ENCODE measurements at regions not wholly inside any gene's neighbourhood (a gene's known extent, or its start where the extent isn't known, plus 50 kb on each side); places are given as distances from the start of the nearest gene placed in this dataset.

DNA sequence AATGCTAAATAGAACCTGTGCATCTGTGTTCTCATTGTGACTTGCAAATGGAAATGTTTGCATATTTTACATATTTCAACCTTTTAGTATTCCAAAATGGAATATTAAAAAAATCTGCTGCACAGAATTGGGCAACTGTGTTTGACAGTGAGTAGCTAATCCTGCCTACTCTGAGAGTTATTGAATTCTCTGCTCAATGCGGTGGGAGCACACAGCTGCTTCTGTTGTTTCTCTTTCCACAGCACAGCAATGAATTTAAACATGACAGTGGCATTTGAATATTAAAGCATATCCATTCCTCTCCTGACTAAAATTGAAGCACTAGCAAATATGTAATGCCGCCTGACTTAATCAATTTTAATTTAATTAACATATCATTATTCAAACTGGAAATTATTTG lies 366.6 kb downstream of the GASK1B start:
- ATAC-seq (ENCODE audit: insufficient read depth, low FRiP score) (no peak), DNase-seq (no peak)
- H3K27me3 ChIP-seq (ENCODE audit: control insufficient read depth in 3 of 3, insufficient read depth in 3 of 3, low read length in 2 of 3): no peaks in the 10 kb centered on the region
- no peaks in the 10 kb centered on the region for H3K4me1 ChIP-seq (ENCODE audit: control insufficient read depth in 5 of 5, insufficient read depth in 5 of 5, low read length in 5 of 5)
- H3K36me3 ChIP-seq (ENCODE audit: control insufficient read depth in 4 of 4, insufficient read depth in 4 of 4, low read length in 4 of 4): no peaks in the 10 kb centered on the region
- WGBS, 2 donors: 85 to 88% methylated on average over 2 of the region's 2 CpGs
- H3K27ac ChIP-seq (ENCODE audit: low read depth in 1 of 2, low read length in 1 of 2): no peak overlapping the region
- H3K4me3 ChIP-seq: no peak overlapping the region
- TF ChIP-seq, protein P1, sequence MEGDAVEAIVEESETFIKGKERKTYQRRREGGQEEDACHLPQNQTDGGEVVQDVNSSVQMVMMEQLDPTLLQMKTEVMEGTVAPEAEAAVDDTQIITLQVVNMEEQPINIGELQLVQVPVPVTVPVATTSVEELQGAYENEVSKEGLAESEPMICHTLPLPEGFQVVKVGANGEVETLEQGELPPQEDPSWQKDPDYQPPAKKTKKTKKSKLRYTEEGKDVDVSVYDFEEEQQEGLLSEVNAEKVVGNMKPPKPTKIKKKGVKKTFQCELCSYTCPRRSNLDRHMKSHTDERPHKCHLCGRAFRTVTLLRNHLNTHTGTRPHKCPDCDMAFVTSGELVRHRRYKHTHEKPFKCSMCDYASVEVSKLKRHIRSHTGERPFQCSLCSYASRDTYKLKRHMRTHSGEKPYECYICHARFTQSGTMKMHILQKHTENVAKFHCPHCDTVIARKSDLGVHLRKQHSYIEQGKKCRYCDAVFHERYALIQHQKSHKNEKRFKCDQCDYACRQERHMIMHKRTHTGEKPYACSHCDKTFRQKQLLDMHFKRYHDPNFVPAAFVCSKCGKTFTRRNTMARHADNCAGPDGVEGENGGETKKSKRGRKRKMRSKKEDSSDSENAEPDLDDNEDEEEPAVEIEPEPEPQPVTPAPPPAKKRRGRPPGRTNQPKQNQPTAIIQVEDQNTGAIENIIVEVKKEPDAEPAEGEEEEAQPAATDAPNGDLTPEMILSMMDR (IDR thresholded peaks at IDR 0.05; ENCODE audit: control extremely low read depth, extremely low read depth): no peak
- no peak overlapping the region for H3K9ac ChIP-seq (ENCODE audit: insufficient read depth in 1 of 2, low read length in 2 of 2)
- peaks cover 0 to 3% (median 0%) of the 10 kb centered on the region in 4 donors for H3K9me3 ChIP-seq (ENCODE audit: control insufficient read depth in 4 of 4, insufficient read depth in 3 of 4, low read length in 3 of 4)

- Histone ChIP-seq H3K27me3 (ENCODE audit: control insufficient read depth in 3 of 3, insufficient read depth in 3 of 3, low read length in 2 of 3) (no peaks in the 10 kb centered on the region), H3K4me3 (no peak overlapping the region), H3K9ac (ENCODE audit: insufficient read depth in 1 of 2, low read length in 2 of 2) (no peak overlapping the region), H3K27ac (ENCODE audit: low read depth in 1 of 2, low read length in 1 of 2) (no peak overlapping the region), H3K9me3 (ENCODE audit: control insufficient read depth in 4 of 4, insufficient read depth in 3 of 4, low read length in 3 of 4) (peaks cover 0 to 3% (median 0%) of the 10 kb centered on the region in 4 donors), H3K36me3 (ENCODE audit: control insufficient read depth in 4 of 4, insufficient read depth in 4 of 4, low read length in 4 of 4) (no peaks in the 10 kb centered on the region), H3K4me1 (ENCODE audit: control insufficient read depth in 5 of 5, insufficient read depth in 5 of 5, low read length in 5 of 5) (no peaks in the 10 kb centered on the region)
- TF ChIP-seq, protein P1 (IDR thresholded peaks at IDR 0.05; ENCODE audit: control extremely low read depth, extremely low read depth): no peak
- peak in 2 of 3 donors; percentile 3 to 26 for DNase-seq
- ATAC-seq (ENCODE audit: insufficient read depth, low FRiP score): no peak
Observed at GRCh38 chr4:157804986-157805385, 367.8 kb downstream of the GASK1B start.

- H3K4me1 ChIP-seq (ENCODE audit: control insufficient read depth in 5 of 5, insufficient read depth in 5 of 5, low read length in 5 of 5): no peaks in the 10 kb centered on the region
- ATAC-seq (ENCODE audit: insufficient read depth, low FRiP score) (no peak), DNase-seq (peak in 2 of 3 donors; percentile 49 to 53)
- 61 to 64% methylated on average over 1 of the region's 1 CpG for WGBS, 2 donors
- H3K4me3 ChIP-seq: no peak overlapping the region
- peaks cover 0 to 3% (median 0%) of the 10 kb centered on the region in 4 donors for H3K9me3 ChIP-seq (ENCODE audit: control insufficient read depth in 4 of 4, insufficient read depth in 3 of 4, low read length in 3 of 4)
- no peaks in the 10 kb centered on the region for H3K27me3 ChIP-seq (ENCODE audit: control insufficient read depth in 3 of 3, insufficient read depth in 3 of 3, low read length in 2 of 3)
- H3K27ac ChIP-seq (ENCODE audit: low read depth in 1 of 2, low read length in 1 of 2): no peak overlapping the region
- TF ChIP-seq, protein P1 (IDR thresholded peaks at IDR 0.05; ENCODE audit: control extremely low read depth, extremely low read depth): no peak
- no peaks in the 10 kb centered on the region for H3K36me3 ChIP-seq (ENCODE audit: control insufficient read depth in 4 of 4, insufficient read depth in 4 of 4, low read length in 4 of 4)
- no peak overlapping the region for H3K9ac ChIP-seq (ENCODE audit: insufficient read depth in 1 of 2, low read length in 2 of 2)
Observed at GRCh38 chr4:157803845-157804521, 368.8 kb downstream of the GASK1B start.

DNA sequence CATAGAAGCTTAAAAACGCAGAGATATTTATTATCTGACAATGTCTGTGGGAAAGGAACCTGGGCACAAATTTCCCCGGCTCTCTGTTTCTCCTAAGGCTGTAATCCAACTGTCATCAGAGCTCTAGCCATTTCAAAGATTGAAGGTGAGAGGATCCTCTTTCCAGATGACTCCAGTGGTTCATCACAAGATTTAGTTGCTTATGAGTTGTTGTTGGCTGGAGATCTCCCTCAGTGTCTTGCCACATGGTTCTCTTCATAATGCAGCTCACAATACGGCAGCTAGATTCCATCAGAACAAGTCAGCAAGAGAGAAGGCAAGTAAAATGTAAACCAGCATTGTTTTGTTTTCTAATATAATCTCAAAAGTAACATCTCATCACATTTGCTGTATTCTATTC lies 369.4 kb downstream of the GASK1B start:
- TF ChIP-seq, protein P1 (IDR thresholded peaks at IDR 0.05; ENCODE audit: control extremely low read depth, extremely low read depth): no peak
- Histone ChIP-seq H3K27ac (ENCODE audit: low read depth in 1 of 2, low read length in 1 of 2) (no peak overlapping the region), H3K4me1 (ENCODE audit: control insufficient read depth in 5 of 5, insufficient read depth in 5 of 5, low read length in 5 of 5) (no peaks in the 10 kb centered on the region), H3K27me3 (ENCODE audit: control insufficient read depth in 3 of 3, insufficient read depth in 3 of 3, low read length in 2 of 3) (no peaks in the 10 kb centered on the region), H3K4me3 (no peak overlapping the region), H3K9ac (ENCODE audit: insufficient read depth in 1 of 2, low read length in 2 of 2) (no peak overlapping the region), H3K9me3 (ENCODE audit: control insufficient read depth in 4 of 4, insufficient read depth in 3 of 4, low read length in 3 of 4) (peaks cover 0 to 3% (median 0%) of the 10 kb centered on the region in 4 donors), H3K36me3 (ENCODE audit: control insufficient read depth in 4 of 4, insufficient read depth in 4 of 4, low read length in 4 of 4) (no peaks in the 10 kb centered on the region)
- DNase-seq (peak in 1 of 3 donors; percentile 70), ATAC-seq (ENCODE audit: insufficient read depth, low FRiP score) (no peak)
- 68 to 74% methylated on average over 3 of the region's 3 CpGs for WGBS, 2 donors

Measured in lung (tissue), 11 donors.